GM19025 (cell line): ENCODE measurements at regions not wholly inside any gene's neighbourhood (a gene's known extent, or its start where the extent isn't known, plus 50 kb on each side); places are given as distances from the start of the nearest gene placed in this dataset.
"Not testable (repeated sequence)": the region's sequence is repeated elsewhere in the genome, so short reads cannot be mapped to it uniquely, and the experiment has no call there.

ENCODE experiments used
- ATAC-seq: cut with Tn5 transposase; IDR thresholded peaks from one replicate; pipeline ENCODE4 v1.9.1; 2021; ENCODE audit warnings: mild to moderate bottlenecking, low read depth, moderate library complexity; ENCODE audit not compliant: unreplicated experiment

GRCh38 chr14:83975841-83976770 lies 1553.8 kb upstream of the FLRT2 start:
- no peak for ATAC-seq

- no peak for ATAC-seq
Observed at GRCh38 chr14:83977583-83977982, 1552.4 kb upstream of the FLRT2 start.

GRCh38 chr14:83981676-83982258 lies 1548.2 kb upstream of the FLRT2 start:
- not testable (repeated sequence) for ATAC-seq

GRCh38 chr14:83988275-83988674 lies 1541.7 kb upstream of the FLRT2 start:
- ATAC-seq: no peak

GRCh38 chr14:83991666-83992065 lies 1538.3 kb upstream of the FLRT2 start:
- no peak for ATAC-seq

- ATAC-seq: no peak
Observed at GRCh38 chr14:83992857-83993256, 1537.1 kb upstream of the FLRT2 start.

- no peak for ATAC-seq
Observed at GRCh38 chr14:83993545-83993944, 1536.4 kb upstream of the FLRT2 start.

GRCh38 chr14:83994020-83994419 lies 1535.9 kb upstream of the FLRT2 start:
- ATAC-seq: no peak

- ATAC-seq: no peak
Observed at GRCh38 chr14:84001023-84001422, 1528.9 kb upstream of the FLRT2 start.

GRCh38 chr14:84003346-84003745 lies 1526.6 kb upstream of the FLRT2 start:
- ATAC-seq: no peak

- no peak for ATAC-seq
Observed at GRCh38 chr14:84006643-84007155, 1523.2 kb upstream of the FLRT2 start.

GRCh38 chr14:84013424-84013823 lies 1516.5 kb upstream of the FLRT2 start:
- ATAC-seq: no peak

- no peak for ATAC-seq
Observed at GRCh38 chr14:84017495-84017894, 1512.4 kb upstream of the FLRT2 start.

GRCh38 chr14:84021433-84021832 lies 1508.5 kb upstream of the FLRT2 start:
- ATAC-seq: no peak

GRCh38 chr14:84024231-84024820 lies 1505.6 kb upstream of the FLRT2 start:
- ATAC-seq: no peak

GRCh38 chr14:84025106-84026012 lies 1504.6 kb upstream of the FLRT2 start:
- no peak for ATAC-seq

- ATAC-seq: no peak
Observed at GRCh38 chr14:84027351-84027750, 1502.6 kb upstream of the FLRT2 start.

- ATAC-seq: no peak
Observed at GRCh38 chr14:84028080-84028604, 1501.8 kb upstream of the FLRT2 start.

- no peak for ATAC-seq
Observed at GRCh38 chr14:84029246-84029645, 1500.7 kb upstream of the FLRT2 start.

GRCh38 chr14:84029720-84030119 lies 1500.2 kb upstream of the FLRT2 start:
- ATAC-seq: no peak
